UCSD-AML1 (cell line): ENCODE measurements at regions not wholly inside any gene's neighbourhood (a gene's known extent, or its start where the extent isn't known, plus 50 kb on each side); places are given as distances from the start of the nearest gene placed in this dataset.

ENCODE experiments used
- DNase-seq: peaks from one replicate; lab custom pipeline; 2025; ENCODE audit not compliant: unreplicated experiment; lab: John Stamatoyannopoulos, UW

DNA sequence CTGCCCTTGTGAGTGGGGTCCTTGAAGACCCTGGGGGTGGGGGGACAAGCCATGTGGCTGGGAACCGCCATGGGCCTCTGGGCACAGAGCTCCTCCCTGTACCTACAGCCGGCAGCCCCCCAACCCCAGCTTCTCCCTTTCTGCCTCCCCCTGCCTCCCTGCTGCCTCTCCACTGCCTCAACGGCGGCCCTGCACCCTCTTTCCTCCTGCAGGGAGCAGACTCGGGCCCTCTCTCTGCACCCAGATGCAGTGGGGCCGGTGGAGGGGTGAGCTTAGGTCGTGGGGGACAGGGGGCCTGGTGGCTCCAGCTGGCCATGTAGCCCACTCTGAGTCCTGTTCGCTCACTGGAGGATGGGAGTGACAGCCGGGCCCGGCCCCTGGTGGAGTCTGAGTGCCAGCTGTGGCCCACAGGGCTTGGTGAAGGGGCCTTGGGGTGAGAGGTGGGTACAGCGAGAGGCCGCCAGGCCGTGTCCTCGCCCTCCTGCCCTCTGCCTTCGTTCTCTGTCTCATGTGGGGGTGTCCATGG, 139.3 kb upstream of the COL5A1 start:
- no peak for DNase-seq

DNA sequence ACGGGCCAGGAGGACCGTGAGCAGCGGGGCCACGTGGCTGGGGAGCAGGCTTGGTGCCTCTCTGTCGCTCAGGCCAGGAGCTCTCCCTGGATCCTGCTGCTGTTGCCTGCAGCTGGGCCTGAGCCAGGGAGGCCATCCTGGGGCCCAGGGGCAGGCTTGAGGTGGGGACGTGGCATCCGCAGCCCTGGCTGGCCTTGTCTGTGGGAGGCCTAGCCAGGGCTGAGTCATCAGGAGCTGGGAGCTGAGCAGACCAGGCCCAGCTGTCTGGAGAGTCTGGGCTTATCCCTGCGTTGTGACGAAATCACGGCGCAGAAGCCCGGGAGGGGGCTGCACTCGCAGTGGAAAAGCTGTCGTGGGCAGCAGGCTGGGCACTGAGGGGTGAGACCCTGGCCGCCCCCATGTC, 138.8 kb upstream of the COL5A1 start:
- DNase-seq: no peak

DNA sequence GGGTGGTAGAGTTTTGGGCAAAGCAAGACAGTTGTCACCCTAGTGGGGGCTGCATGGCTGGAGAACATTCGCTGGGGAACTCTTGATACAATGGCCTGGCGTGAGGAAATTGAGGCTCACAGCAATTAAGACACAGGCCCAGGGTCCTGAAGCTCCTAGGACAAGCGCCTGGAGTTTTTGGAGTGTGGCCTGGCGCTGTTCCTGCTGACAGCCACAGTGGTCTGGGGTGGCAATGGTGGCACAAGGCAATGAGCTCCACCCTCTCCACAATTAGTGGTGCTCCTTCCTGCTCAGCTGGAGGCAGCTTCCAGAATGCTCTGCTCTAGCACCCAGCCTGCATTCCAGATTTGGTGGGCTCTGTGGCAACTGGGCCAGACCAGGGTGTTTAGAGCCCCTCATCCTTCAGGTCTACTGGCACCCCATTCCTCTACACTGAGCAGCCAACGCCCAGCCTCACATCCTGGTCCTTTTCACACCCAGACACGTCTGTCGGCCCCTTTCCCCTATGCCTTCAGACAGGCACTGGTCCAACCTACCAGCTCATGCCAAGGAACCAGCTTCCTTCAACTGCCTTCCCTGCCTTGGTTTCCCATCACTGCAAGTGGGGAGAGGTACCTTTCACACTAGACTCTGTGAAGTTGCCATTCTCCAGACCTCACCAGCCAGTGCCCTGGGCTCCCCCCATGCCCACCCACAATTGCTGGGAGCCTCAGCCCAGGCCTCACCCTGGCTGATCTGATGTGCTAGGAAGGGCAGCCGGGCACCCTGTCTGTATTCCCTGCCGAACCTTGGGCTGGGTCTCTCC, 138.1 kb upstream of the COL5A1 start:
- no peak for DNase-seq

DNA sequence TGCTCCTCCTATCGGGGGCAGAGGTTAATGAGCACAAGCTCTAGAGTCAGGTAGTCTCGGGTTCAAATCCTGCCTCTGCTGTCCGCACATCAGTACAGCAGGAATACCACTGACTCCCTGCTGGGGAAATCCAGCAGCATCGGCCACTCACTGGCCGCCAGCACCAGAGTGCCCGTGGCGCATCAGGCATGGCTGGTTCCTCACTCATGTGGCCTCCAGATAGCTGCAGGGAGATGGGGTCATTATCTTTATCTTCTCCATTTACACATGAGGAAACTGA, 137.6 kb upstream of the COL5A1 start:
- DNase-seq: no peak

DNA sequence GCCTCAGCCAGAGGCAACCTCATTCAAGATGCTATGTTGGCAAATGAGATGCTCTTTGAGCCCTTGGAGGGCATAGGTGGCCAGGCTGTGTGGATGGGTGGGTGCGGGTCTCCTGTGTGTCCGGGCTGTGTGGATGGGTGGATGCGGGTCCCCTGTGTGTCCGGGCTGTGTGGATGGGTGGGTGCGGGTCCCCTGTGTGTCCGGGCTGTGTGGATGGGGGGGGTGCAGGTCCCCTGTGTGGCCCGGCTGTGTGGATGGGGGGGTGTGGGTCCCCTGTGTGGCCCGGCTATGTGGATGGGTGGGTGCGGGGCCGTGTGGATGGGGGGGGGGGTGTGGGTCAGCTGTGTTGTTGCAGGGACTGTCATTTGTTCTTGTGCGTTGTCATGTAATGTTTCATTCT, 136.6 kb upstream of the COL5A1 start:
- no peak for DNase-seq

DNA sequence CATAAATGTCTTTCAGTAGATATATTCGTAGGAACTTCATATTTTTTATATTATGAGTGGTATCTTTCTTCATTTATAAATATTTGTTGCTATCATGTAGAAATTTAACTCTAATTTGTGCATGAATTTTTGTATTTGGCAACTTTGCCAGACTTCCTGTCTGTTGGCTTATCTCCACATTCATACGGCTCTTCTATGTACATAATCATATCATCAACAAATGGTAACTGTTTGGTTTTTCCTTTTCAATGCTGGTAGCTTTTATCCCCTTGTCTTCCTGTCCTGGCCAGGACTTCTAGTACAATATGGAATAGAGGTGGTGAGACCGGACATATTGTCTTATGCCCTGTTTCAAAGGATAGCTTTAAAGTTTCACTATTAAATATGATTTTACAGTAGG, 132.3 kb upstream of the COL5A1 start:
- DNase-seq: no peak

DNA sequence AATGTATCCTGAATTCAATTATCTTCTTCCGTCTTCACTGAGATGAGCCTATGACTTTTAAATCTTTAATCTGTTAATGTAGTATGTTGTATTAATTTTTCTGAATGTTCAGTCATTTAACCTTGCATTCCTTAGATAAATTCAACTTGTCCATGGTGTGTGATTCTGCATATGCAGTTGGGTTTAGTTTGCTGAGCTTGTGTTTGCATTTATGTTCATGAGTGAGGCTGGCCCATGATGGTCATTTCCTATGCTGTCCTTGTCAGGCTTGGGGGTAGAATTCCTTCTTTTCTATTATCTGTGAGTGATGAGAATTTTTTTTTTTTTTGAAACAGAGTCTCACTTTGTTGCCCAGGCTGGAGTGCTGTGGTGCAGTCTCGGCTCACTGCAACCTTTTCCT, 131.8 kb upstream of the COL5A1 start:
- DNase-seq: no peak

DNA sequence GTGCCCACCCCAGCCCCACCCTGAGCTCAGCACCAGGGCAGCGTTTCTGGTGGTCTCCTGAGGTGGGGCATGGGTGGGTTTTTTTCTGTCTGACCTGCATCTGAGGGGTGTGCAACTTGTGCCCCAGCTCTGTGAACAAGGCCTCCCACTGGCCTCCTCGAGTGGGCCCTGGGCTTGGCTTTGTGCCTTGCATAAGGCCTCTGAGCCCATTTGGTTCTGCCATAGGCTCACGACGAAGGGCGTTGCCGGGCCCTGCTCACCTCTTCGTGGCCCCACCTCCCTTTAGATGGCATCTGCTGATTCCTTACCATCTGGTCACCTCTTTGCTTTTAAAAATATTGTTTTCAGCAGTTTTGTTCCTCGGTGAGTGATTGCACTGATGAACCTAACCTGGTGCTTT, 127.1 kb upstream of the COL5A1 start:
- no peak for DNase-seq

DNA sequence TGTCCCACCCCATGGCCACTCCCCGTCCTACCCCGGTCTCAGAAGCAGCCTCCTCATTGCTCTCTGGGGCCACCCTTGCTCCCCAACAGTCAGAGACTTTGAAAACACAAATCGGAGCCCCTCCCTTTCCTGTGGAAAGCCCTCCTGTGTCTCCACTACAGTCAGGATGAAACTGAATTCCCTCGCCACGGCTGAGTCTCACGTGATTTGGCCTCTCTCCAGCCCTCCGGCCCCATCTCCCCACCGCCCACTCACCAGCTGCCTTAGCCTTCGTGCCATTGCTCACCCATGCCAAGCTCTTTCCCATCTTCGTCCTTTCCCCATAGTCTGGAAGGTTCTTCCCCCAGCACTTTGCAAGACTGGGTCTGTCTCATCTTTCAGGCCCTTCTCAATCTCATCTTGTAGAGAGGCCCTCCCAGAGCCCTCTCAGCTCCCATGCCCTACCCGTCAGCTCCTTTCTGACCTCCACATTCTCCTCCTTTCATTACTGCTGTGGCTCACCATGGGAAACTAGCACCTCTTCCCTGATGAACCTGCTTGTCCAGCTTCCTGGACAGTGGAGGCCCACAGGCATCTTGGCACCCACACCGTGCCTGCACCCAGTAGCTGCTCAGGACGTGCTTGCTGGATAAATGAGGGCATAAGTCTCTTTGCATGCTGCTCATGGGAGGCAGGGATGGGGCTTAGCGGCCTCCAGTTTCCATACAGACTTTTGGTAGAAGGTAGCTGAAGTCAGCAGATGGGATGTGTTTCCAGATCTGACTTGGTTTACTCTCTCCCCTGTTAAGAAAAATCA, 126.4 kb upstream of the COL5A1 start:
- no peak for DNase-seq

DNA sequence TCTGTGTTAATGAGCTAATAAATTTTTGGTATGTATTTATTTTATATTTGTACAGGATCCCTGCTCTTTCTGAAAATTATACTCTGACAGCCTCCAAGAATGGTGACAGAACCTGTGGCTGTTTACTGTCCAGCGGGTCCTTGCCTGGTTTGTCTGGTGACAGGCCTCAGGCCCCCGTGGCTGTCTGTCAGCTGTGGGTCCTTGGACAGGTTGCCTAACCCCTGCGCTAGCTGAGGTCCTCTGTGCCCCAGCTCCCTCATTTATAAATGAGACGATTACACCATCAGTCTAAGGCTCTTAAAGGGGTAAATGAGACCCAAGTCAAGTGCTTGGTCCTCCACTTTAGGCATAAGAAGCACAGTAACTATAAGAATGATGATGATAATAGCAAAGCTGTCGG, 125.1 kb upstream of the COL5A1 start:
- no peak for DNase-seq

DNA sequence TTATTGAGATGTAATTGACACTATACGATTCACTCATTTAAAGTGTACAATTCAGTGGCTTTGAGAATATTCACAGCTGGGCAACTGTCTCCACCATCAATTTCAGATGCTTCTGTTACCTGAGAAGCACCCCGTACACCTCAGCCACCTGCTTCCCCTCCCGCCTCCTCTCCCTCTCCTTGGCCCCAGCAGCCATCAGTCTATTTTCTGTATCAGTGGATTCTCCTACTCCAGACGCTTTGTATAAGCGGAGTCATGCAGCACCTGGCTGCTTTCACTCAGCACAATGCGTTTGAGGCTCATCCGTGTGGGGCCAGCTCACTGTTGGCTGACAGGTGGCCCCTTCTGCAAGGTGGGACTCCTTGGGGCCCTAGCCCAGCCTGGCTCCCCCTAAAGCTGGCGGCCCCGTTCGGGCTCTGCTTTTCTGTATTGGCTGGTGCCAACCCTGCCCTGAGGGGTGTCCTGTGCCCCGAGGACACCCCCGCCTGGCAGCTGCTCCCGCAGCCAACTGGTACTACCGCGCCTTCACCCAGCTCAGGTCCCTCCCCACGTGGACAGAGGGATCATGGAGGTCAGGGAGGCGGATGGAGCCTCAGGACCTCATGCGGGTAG, 124.4 kb upstream of the COL5A1 start:
- DNase-seq: no peak

DNA sequence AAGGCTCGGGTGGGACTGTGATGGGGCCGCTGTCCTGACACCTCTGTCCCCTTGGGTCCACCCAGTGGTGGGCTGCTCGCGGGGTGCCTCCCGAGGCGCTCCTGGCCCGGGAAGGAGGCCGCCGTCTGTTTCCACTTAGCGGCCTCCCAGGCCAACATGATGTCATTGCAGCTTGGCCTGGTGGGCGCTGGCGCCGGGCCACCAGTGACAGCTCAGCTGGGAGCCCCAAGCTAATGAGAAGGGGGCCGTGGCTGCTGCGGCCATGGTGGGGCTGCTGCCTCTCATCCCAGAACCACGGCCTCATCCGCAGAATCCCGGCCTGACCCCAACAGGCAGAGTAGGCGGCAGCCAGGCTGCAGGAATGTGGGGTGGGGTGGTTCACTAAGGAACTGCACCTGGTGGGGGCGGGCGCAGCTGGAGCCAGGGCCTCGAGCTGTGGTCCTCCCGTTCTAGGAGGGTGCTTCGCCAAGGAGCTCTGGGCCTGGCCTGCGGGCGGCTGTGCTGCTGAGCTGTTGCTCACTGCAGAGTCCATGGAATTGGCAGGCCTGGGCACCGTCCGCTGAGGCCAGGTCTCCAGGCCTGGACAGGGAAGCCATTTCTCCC, 123.5 kb upstream of the COL5A1 start:
- no peak for DNase-seq

DNA sequence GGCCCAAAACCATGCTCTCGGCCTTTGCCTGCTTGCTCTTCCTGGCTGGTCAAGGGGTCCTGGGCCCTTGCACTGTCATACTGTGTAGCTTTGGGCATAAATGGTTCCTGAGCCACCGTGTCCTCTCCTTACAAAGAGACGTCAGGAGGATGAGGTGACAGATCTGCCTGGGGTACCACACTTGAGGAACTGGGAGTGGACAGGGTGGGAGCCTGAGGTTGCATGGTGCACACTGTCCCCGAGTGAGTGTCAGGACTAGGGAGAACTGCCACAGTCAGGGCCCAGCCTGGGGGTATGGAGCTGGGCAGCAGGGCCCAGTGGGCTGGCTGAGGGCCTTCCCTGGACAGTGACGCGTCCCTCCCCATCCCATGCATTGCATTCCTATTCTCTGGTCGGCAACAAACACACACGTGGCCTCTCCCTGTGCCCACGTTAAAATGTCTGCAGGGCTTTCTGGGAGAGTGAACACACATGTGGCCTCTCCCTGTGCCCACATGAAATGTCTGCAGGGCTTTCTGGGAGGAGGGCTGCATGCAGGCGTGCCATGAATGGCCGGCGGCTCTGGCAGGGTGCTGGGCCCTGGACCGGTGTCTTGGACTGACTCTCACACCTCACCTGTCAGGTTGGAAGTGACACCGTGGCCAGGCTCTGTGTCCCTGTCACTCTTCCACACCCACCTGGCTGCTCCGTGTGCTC, 122.1 kb upstream of the COL5A1 start:
- no peak for DNase-seq

DNA sequence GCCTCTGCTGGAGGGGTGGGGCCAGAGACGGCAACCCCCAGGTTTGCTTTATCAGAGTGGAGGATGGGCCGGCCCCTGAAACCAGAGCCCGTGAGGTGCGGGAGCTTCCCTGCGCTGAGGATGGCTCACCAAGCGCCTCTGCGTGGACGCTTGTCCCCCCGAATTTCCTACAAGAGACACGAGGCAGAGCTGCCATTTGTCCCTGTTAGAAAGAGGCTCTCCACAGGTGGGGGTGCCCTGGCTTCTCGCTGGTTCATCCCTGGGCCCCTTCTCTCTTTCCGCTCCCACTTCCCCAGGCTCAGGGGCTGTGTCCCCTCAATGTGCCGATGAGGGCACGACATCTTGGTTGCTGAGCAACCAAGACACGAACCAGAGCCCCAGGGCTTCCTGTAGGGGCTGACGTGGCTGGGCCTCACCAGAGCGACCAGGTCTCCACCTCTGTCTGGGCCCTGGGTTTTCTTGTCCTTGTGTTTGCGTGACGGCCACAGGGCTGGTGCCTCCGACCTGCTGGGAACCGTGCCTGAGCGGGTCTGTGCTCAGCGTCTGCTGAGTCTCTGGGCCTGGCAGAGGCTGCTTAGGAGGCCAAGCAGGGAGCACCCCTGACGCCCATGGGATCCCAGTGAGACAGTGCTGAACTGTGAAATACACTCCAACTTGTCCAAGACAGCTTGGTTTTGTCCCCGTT, 119.6 kb upstream of the COL5A1 start:
- no peak for DNase-seq

DNA sequence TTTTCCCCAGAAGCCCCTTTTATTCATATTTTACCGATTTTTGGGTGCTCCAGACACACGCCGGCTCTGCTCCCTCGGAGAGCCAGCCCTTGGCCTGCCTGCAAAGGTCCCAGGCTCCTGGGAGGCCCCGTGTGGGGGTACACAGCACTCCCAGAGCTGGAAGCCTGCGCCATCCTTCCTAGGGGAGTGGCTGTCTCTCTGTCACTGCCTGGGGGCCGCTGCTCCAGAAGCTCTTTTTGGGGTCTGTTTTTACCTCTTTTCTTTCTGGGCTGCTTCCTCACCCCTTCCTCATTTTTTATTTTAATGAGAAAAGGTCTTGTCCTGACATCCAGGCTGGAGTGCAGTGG, 119.1 kb upstream of the COL5A1 start:
- DNase-seq: no peak

DNA sequence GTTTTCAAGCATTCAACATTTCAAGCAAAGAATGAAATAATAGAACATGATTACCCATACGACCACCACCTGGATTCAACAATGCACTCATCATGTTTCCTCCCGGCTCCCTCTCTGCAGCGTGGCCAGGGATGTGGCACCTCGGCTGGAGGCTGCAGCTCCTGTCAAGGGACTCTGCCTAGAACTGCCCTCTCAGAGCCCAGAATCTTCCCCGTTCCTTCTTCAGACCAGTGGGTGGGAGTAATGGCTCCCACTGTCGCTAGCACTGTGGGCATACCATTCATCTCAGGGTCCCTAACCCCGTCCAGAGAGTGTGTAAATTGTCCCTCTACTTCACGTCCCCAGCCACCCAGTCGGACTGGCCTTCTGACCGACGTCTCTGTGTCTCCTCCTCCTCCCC, 118.6 kb upstream of the COL5A1 start:
- DNase-seq: no peak

DNA sequence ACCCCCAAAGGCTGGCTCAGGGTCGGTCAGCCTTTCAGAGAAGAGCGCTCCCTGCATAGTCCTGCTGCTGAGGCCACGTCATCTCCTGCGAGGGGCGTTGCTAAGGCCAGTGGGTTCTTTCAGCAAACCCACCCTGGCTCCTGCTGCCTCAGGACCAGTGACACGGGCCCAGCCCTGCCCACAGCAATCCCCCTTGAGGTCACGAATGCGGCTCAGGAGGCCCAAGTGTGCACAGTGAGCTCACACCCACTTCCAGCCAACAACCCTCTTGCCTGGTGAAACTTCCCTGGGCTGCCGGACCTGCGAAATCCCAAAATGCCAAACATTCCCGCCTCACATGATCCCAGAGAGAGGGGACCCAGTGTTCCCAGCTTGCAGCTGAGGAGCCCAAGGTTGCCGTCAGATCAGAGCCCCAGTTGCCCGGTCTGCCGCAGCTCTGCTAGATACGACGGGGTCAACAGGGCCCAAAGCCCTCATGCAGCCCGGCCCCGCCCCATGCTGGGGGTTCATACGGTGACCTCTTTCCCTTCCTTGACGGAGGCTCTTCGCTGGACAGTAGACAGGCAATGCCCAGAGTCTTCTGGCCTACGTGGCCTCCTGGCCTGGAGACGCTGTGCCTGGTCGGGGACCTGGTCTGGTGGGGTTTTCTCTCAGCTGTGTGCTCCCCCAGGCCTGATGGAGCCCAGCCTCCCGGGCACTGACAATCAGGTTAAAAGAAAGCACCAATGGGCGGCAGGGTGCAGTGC, 116.4 kb upstream of the COL5A1 start:
- DNase-seq: no peak

DNA sequence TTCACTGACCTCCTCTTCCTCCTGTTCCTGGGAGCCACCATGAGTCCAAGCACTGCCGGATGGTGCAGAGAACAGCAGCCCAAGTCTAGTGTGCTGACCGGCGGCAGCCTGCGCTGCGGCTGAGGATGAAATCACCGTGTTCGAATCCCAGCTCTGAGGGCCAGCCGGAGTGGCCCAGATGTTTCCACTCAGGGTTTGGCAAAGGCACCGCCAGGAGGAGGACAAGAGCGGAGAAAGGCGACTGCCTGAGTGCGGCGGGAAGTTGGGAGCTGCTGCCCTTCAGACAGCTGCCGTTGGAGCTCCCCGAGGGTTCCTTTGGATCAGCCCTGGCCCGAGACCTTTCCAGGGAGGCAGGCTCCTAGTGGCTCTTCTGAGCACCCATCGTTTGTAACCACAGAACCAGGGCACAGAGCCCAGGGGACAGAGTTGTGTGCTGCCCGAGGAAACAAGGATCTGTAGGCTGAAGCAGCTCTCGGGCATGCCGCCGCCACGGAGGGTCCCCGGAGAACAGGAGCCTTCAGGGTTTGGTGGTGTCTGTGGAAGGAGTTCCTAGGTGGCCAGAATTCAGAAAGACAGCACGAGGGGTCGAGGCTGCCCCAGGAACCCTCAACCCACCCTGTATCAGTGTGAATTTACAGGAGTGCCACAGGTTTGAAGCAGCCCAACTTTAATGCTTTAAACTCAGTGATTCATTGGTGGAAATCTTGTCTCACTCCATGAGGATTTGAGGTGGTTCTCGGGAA, 115.6 kb upstream of the COL5A1 start:
- DNase-seq: no peak
